Stimulated activated CD8-positive, alpha-beta memory T cell treated with anti-CD3 and anti-CD28 coated beads, Interleukin-15, amount 100 ng/mL, for 48 hours (primary cell): ENCODE measurements at regions not wholly inside any gene's neighbourhood (a gene's known extent, or its start where the extent isn't known, plus 50 kb on each side); places are given as distances from the start of the nearest gene placed in this dataset.
"Not testable (repeated sequence)": the region's sequence is repeated elsewhere in the genome, so short reads cannot be mapped to it uniquely, and the experiment has no call there.

Experiments
- DNase-seq, 2 donors: peaks; one replicate each; pipeline ENCODE4 v3.0.0-alpha.2; 2020; ENCODE audit warnings: low read depth in 2 of 2

DNA sequence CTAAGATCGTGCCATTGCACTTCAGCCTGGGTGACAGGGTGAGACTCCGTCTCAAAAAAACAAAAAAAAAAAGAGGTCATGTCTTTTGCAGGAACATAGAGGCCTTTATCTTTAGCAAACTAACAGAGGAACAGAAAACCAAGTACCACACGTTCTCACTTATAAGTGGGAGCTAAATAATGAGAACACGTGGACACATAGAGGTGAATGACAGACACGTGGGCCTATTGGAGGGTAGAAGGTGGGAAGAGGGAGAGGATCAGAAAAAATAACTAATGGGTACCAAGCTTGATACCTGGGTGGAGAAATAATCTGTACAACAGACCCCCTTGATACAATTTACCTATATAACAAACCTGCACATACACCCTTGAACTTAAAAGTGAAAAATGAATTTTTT is 401.4 kb upstream of the NAALADL2 start:
- DNase-seq, result no peak

GRCh38 chr3:174460831-174461230 is 398.3 kb upstream of the NAALADL2 start:
- DNase-seq, result no peak

DNA sequence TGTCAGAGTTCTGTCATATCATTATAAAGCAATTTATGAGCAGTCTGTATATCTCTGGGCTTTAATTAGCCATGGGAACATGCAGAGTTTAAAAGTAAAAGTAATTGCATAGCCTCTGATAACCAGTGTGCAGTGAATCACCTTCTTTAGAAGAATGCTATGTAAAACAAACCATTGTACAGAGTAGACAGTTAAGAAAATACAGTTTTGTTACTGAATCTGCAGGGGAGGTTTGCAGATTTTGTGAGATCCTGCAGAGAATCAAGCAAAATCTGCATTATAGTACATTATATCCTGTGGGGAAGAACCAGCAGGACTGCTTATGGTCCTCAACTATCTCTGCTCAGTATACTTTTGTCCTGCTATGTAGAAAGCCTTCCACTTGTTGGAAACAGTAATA is 396.2 kb upstream of the NAALADL2 start:
- no peak for DNase-seq

DNA sequence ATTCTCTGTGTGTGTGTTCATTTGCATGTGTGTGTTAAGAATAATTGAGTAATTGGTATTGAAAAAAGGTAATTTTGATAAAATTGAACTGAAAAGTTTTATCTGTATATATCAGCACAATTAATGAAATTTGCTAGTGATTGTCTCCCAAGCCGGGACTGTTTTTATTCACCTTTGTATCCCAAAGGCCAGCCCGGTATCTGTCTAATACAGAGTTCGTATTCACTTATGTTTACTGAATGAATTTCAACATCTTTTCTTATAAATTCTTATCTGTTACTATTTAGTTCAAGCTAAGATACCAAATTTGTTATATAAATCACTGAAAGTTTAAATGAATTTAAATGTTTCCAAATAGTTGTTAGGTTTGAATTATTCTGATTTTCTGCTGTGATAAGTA is 394.0 kb upstream of the NAALADL2 start:
- DNase-seq, result no peak

GRCh38 chr3:174466471-174467054 is 392.6 kb upstream of the NAALADL2 start:
- DNase-seq, result no peak

GRCh38 chr3:174477491-174477890 is 381.6 kb upstream of the NAALADL2 start:
- DNase-seq, result no peak

DNA sequence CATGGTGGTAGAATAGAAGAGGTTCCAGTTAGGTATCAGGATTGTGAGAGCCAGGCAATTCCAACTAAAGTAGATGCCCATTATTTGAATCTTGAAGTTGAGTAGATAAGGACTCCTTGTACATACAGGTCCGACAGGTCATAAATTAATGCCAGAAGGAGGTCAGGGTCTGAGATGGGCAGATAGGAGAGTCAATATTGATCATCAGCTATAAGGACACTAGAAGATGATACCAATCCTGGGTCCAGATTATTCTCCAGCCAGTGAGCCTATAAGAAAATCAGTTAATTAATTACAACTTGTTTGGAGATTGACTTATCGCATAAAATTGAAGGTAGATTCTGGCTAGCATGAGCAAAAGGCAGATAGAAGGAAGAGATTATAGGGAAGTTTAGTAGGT is 378.4 kb upstream of the NAALADL2 start:
- DNase-seq, result no peak

DNA sequence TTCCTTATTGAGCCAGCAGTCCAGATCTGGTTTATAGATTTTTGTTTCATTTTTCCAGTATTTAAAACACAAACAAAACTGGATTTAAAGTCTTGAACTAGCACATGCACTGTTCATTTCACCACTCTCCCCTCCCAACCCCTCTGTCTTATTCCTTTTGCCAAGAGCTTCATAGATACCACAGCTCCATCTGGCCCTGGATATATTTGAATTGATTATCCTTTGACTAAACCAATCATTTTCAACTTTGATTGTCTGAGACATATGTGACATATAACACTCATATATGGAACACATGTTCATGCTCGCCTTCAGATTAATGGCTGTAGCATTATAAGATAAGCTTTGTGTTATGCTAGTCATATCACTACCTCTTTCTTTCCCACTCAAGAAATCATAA is 376.6 kb upstream of the NAALADL2 start:
- DNase-seq, result no peak

DNA sequence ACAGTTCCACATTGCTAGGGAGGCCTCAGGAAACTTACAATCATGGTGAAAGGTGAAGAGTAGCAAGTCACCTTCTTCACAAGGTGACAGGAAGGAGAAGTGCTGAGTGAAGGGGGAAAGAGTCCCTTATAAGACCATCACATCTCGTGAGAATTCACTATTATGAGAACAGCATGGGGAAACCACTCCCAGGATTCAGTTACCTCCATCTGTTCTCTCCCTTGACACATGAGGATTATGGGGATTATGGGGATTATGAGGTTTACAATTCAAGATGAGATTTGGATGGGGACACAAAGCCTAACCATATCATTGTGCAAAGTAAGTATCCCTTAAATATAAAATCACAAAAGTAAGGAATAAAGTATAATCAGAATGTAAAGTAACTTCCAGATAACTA is 375.9 kb upstream of the NAALADL2 start:
- DNase-seq, result no peak

GRCh38 chr3:174483856-174484255 is 375.3 kb upstream of the NAALADL2 start:
- not testable (repeated sequence) for DNase-seq

DNA sequence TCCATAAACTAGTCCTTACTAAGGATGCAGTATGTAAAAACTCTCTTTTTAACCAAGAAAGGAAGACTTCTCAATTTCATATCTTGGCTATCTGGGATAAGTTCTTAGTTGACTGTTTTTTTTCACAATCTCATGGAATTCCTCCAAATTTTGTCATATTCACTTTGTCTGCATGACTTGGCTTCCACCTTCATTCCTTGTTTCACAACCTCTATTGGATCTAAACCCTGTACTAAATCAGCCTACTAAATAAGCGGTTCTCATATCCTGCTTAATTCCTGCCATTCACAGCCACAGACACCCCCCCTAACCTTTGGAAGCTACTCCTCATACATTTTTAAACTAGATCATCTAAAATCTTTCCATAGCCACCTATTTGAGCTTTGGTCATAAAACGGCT is 370.6 kb upstream of the NAALADL2 start:
- DNase-seq, result no peak

GRCh38 chr3:174495311-174495710 is 363.8 kb upstream of the NAALADL2 start:
- DNase-seq, result no peak

- no peak for DNase-seq
Measured at GRCh38 chr3:174495928-174496327, 363.2 kb upstream of the NAALADL2 start.

GRCh38 chr3:174498638-174499037 is 360.5 kb upstream of the NAALADL2 start:
- no peak for DNase-seq

DNA sequence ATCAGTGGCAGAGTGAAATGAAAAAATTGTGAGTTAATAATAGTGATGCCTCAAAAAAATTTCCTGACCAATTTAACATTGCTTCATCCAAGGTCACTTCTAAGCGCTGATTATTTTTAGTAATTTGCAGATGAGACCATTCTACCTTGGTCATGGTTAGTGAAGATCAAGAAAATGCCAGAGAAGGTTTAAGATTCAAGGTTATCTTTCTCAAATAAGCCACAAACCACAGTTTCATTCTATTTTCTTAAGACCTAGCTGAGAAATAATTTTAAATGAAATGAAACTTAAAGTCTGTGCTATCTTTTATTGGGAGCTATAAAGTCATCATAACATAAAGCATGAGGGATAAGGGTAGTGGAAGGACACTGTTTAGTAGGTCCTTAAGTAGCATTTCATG is 353.9 kb upstream of the NAALADL2 start:
- DNase-seq, result no peak

DNA sequence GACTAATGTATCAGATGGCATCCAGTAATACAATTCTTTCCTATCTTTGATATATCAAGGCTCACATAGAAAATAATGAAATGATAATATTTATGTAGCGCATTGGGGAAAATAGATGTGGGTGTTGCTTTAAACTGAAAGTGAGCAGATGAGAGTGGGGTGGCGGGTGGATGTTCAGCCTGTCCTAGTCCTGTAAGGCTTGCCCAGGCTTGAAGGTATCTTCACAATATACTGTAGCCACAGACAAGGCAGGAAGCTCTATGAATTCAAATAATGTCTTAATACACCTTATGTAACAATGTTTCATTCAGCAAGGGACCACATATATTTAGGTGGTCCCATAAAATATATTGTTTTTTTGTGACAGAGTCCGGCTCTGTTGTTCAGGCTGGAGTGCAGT is 334.9 kb upstream of the NAALADL2 start:
- DNase-seq, result no peak

- DNase-seq, result no peak
Measured at GRCh38 chr3:174529298-174529697, 329.8 kb upstream of the NAALADL2 start.

DNA sequence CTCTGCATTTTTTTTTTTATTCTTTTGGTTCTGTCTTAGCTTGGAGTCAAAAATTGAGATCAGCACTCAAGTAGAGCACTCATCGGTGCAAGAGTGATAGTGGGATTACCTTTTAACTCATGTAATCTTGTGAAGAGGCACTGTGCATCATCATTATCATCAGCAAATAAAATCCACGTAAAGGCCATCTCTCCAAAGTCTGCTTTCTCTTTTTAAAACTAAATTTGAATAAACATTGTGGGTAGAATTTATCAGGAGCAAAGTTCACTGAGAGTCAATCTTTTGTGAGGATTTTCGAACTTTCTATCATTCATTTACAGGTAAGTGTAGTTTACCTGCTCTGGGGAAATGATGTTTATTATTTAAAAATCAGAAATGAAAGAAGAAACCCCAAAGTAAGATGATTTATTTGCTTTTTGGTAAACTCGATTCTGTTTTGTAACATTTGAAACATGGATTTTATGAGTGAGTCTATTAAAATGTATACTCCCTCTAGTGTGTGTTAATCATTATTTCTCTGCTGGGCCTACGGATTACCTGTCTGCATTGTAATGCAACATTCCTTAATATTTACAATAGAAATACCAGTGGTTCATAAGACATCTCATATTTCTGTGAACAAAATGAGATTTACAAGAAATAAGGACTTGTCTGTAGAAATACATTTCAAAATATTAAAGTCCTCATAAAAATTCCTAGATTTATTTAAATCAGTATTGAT is 327.7 kb upstream of the NAALADL2 start:
- no peak for DNase-seq

DNA sequence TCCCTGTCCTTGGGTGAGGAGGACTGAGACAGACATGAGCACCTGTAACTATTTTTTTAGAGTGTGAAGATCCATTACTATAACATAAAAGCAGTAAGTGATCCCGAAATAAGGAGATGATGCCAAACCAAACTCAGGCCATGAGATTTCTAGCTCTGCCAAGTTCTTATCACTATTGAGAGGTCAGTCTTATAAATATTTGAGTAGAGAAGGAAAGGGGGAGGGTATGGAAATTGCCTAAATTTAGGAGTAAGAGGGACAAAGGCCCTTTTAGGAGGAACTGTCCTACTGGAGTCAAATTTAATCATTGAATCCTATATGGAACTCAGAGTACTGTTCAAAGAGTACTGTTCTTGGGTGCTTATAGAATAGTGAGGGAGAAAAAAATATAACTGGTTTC is 326.9 kb upstream of the NAALADL2 start:
- no peak for DNase-seq

GRCh38 chr3:174532776-174533175 is 326.4 kb upstream of the NAALADL2 start:
- no peak for DNase-seq

DNA sequence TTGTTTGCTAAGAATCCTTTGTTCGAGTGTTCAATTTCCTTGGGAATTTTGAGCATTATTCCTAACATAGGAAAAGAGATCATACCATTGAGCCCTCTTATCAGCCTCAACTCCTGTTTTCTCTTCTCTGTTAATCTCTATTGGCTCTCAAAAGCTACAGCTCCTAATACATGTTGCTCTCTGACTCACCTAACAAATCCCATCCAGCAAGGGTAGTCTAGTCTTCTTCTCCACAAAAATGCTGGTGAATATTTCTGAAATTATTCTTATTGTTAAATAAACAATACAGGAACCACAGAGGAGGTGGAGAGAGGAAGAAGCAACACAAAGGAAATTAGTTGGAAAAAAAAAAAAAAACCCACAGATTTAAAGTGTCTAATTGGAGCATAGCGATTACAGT is 325.8 kb upstream of the NAALADL2 start:
- no peak for DNase-seq

DNA sequence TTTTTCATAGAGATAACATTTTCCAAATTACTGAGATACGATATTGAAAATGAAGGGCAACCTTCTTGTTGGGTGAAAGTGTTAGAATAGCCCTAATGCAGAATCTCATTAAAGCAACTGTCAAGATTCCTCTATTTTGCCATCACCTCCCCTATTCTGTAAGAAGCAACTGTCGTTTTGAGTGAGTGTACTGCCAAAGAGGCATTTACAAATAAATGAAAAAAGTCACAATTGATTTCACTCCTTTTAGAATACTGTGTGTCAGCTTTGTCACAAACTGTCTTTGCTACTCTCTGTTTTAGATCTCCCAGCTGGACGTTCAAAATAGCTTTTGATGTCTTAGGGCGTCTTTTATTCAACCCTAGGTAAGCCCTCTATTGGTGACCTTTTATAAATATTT is 322.8 kb upstream of the NAALADL2 start:
- no peak for DNase-seq

- DNase-seq, result no peak
Measured at GRCh38 chr3:174538151-174538550, 321.0 kb upstream of the NAALADL2 start.
